KMS-11 (cell line): ENCODE measurements at regions not wholly inside any gene's neighbourhood (a gene's known extent, or its start where the extent isn't known, plus 50 kb on each side); places are given as distances from the start of the nearest gene placed in this dataset.

Experiments
- H2AFZ ChIP-seq: fragments of 200-600 bp; sonication (generic); 2 replicates; pipeline ENCODE4 v1.6.1; 2016; ENCODE audit warnings: antibody characterized with exemption, mixed run types, low read depth
- H3K27ac ChIP-seq: fragments of 200-600 bp; sonication (generic); 2 replicates; pipeline ENCODE4 v1.6.1; 2016; ENCODE audit warnings: mild to moderate bottlenecking, mixed run types
- H3K27me3 ChIP-seq: fragments of 200-600 bp; sonication (generic); 2 replicates; pipeline ENCODE4 v1.6.1; 2017; ENCODE audit warnings: mild to moderate bottlenecking, low read depth, mixed run types, moderate library complexity; ENCODE audit not compliant: insufficient read depth
- H3K36me3 ChIP-seq: fragments of 200-600 bp; sonication (generic); 2 replicates; pipeline ENCODE4 v1.6.1; 2017; ENCODE audit warnings: mild to moderate bottlenecking, mixed run types; ENCODE audit not compliant: insufficient read depth
- H3K4me1 ChIP-seq: fragments of 200-600 bp; sonication (generic); 2 replicates; pipeline ENCODE4 v1.6.1; 2016; ENCODE audit warnings: mild to moderate bottlenecking, low read depth, mixed run types; ENCODE audit not compliant: poor library complexity, severe bottlenecking
- H3K4me2 ChIP-seq: fragments of 200-600 bp; sonication (generic); 2 replicates; pipeline ENCODE4 v1.7.0; 2016; ENCODE audit warnings: mild to moderate bottlenecking, mixed run types
- H3K4me3 ChIP-seq: fragments of 200-600 bp; sonication (generic); IDR thresholded peaks from 2 replicates; pipeline ENCODE4 v1.6.1; 2017; ENCODE audit warnings: low read depth, low read length, mixed read lengths; ENCODE audit not compliant: insufficient read depth
- H3K79me2 ChIP-seq: fragments of 200-600 bp; sonication (generic); 2 replicates; pipeline ENCODE4 v1.6.1; 2016; ENCODE audit warnings: low read depth, mixed run types; ENCODE audit not compliant: insufficient read depth
- H3K9ac ChIP-seq: fragments of 200-600 bp; sonication (generic); 2 replicates; pipeline ENCODE4 v1.6.1; 2016; ENCODE audit warnings: mild to moderate bottlenecking, mixed run types
- H4K20me1 ChIP-seq: fragments of 200-600 bp; sonication (generic); 2 replicates; pipeline ENCODE4 v1.6.1; 2016; ENCODE audit warnings: mild to moderate bottlenecking, mixed run types; ENCODE audit not compliant: insufficient read depth
- TF ChIP-seq, protein P1 (sequence below): fragments of 200-600 bp; sonication (generic); conservative IDR thresholded peaks from 2 replicates; pipeline ENCODE4 v1.6.1; 2017; ENCODE audit warnings: low read depth, mild to moderate bottlenecking, antibody characterized with exemption, low read length, moderate library complexity, mixed read lengths

GRCh38 chr4:107253090-107253489 is 217.0 kb upstream of the DKK2 start:
- H3K27ac ChIP-seq: no peak overlapping the region
- no peaks in the 10 kb centered on the region for H3K79me2 ChIP-seq
- H3K9ac ChIP-seq: no peak overlapping the region
- H2AFZ ChIP-seq: no peak overlapping the region
- no peaks in the 10 kb centered on the region for H3K4me1 ChIP-seq
- no peak overlapping the region for H3K4me2 ChIP-seq
- TF ChIP-seq, protein P1, sequence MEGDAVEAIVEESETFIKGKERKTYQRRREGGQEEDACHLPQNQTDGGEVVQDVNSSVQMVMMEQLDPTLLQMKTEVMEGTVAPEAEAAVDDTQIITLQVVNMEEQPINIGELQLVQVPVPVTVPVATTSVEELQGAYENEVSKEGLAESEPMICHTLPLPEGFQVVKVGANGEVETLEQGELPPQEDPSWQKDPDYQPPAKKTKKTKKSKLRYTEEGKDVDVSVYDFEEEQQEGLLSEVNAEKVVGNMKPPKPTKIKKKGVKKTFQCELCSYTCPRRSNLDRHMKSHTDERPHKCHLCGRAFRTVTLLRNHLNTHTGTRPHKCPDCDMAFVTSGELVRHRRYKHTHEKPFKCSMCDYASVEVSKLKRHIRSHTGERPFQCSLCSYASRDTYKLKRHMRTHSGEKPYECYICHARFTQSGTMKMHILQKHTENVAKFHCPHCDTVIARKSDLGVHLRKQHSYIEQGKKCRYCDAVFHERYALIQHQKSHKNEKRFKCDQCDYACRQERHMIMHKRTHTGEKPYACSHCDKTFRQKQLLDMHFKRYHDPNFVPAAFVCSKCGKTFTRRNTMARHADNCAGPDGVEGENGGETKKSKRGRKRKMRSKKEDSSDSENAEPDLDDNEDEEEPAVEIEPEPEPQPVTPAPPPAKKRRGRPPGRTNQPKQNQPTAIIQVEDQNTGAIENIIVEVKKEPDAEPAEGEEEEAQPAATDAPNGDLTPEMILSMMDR: no peak
- H3K4me3 ChIP-seq: no peak overlapping the region
- H3K36me3 ChIP-seq: no peaks in the 10 kb centered on the region
- no peaks in the 10 kb centered on the region for H3K27me3 ChIP-seq
- no peaks in the 10 kb centered on the region for H4K20me1 ChIP-seq

- Histone ChIP-seq H3K27ac (no peak overlapping the region), H3K4me1 (no peaks in the 10 kb centered on the region), H3K27me3 (no peaks in the 10 kb centered on the region), H3K4me3 (no peak overlapping the region), H3K9ac (no peak overlapping the region), H2AFZ (no peak overlapping the region), H3K79me2 (no peaks in the 10 kb centered on the region), H3K4me2 (no peak overlapping the region), H3K36me3 (no peaks in the 10 kb centered on the region), H4K20me1 (no peaks in the 10 kb centered on the region)
- TF ChIP-seq, protein P1: no peak
These were observed 216.5 kb upstream of the DKK2 start for GRCh38 chr4:107252571-107252970.

- Histone ChIP-seq H3K4me2 (no peak overlapping the region), H3K36me3 (no peaks in the 10 kb centered on the region), H4K20me1 (no peaks in the 10 kb centered on the region), H3K4me1 (no peaks in the 10 kb centered on the region), H3K27ac (no peak overlapping the region), H3K27me3 (no peaks in the 10 kb centered on the region), H3K79me2 (no peaks in the 10 kb centered on the region), H2AFZ (no peak overlapping the region), H3K4me3 (no peak overlapping the region), H3K9ac (no peak overlapping the region)
- TF ChIP-seq, protein P1: no peak
These were observed 212.5 kb upstream of the DKK2 start for GRCh38 chr4:107248571-107248970.

DNA sequence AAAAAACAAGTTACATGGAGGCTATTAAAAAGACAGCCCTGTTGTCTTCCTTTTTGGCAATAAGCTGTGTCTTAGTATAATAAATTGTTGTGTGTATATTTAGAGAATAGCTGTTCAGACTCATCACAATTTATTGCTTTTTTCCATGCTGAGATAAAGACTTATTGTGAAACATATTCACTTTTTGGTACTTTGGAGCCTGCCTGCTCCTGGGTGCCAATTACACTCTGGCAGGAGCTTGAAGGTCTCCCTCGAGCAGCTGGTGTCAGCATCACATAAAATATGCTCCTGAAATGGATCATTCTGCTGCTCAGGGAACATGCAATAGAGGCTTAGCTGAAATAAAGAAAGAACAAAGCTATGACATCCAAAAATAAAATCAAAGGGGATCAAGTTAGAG is 211.6 kb upstream of the DKK2 start:
- Histone ChIP-seq H3K27me3 (no peaks in the 10 kb centered on the region), H3K4me3 (no peak overlapping the region), H3K79me2 (no peaks in the 10 kb centered on the region), H3K27ac (no peak overlapping the region), H3K36me3 (no peaks in the 10 kb centered on the region), H3K9ac (no peak overlapping the region), H4K20me1 (no peaks in the 10 kb centered on the region), H3K4me2 (no peak overlapping the region), H3K4me1 (no peaks in the 10 kb centered on the region), H2AFZ (no peak overlapping the region)
- TF ChIP-seq, protein P1: no peak
